DND-41 (cell line): ENCODE measurements at regions not wholly inside any gene's neighbourhood (a gene's known extent, or its start where the extent isn't known, plus 50 kb on each side); places are given as distances from the start of the nearest gene placed in this dataset.

Experiments
- ATAC-seq: fragments of 200-7000 bp; cut with Tn5 transposase; 3 replicates; pipeline ENCODE4 v1.9.1; 2021; ENCODE audit warnings: low read depth; ENCODE audit not compliant: insufficient read depth
- DNase-seq: peaks from one replicate; pipeline ENCODE4 v3.0.0-alpha.2; 2020
- H2AFZ ChIP-seq: 2 replicates; pipeline ENCODE4 v1.6.0; 2012; ENCODE audit warnings: low read depth, low read length
- H3K27ac ChIP-seq: 2 replicates; pipeline ENCODE4 v1.5.1; 2012; ENCODE audit warnings: low read length, inconsistent platforms
- H3K27me3 ChIP-seq: fragments of 200-600 bp; sonication (generic); 2 replicates; pipeline ENCODE4 v1.6.0; 2012; ENCODE audit warnings: low read length, mild to moderate bottlenecking, inconsistent platforms; ENCODE audit not compliant: insufficient read depth, poor library complexity
- H3K36me3 ChIP-seq: 2 replicates; pipeline ENCODE4 v1.5.1; 2012; ENCODE audit warnings: low read length, inconsistent platforms; ENCODE audit not compliant: insufficient read depth
- H3K4me1 ChIP-seq: 2 replicates; pipeline ENCODE4 v1.5.1; 2012; ENCODE audit warnings: mild to moderate bottlenecking, low read length; ENCODE audit not compliant: insufficient read depth
- H3K4me2 ChIP-seq: 2 replicates; pipeline ENCODE4 v1.6.0; 2012; ENCODE audit warnings: mild to moderate bottlenecking, moderate library complexity, low read length, inconsistent platforms; ENCODE audit not compliant: insufficient read depth
- H3K4me3 ChIP-seq, 2 experiments: fragments of 200-600 bp in 1 of 2; shearing (Covaris generic) in 1 of 2; 2 replicates each; pipeline ENCODE4 v1.5.1; 2012 to 2016; ENCODE audit warnings: inconsistent platforms in 2 of 2, low read length in 2 of 2, mild to moderate bottlenecking in 2 of 2, low read depth in 1 of 2, moderate library complexity in 1 of 2
- H3K79me2 ChIP-seq: 2 replicates; pipeline ENCODE4 v1.6.0; 2012; ENCODE audit warnings: low read length, inconsistent platforms; ENCODE audit not compliant: insufficient read depth
- H3K9ac ChIP-seq: 2 replicates; pipeline ENCODE4 v1.6.0; 2012; ENCODE audit warnings: low read depth, mild to moderate bottlenecking, inconsistent platforms, low read length, moderate library complexity
- H3K9me3 ChIP-seq: 2 replicates; pipeline ENCODE4 v1.5.1; 2012; ENCODE audit warnings: low read length, moderate library complexity, mild to moderate bottlenecking, inconsistent platforms; ENCODE audit not compliant: insufficient read depth, severe bottlenecking
- H4K20me1 ChIP-seq: 2 replicates; pipeline ENCODE4 v1.6.0; 2012; ENCODE audit warnings: low read length; ENCODE audit not compliant: insufficient read depth
- CTCF ChIP-seq: IDR thresholded peaks from 2 replicates; pipeline ENCODE4 v1.5.1; 2012; ENCODE audit warnings: borderline replicate concordance, low read length, moderate library complexity, mild to moderate bottlenecking; ENCODE audit not compliant: poor library complexity, severe bottlenecking; ENCODE audit errors: extremely low read depth
- EZH2 ChIP-seq: IDR thresholded peaks from 3 replicates; pipeline ENCODE4 v1.6.1; 2012; ENCODE audit warnings: borderline replicate concordance, low read depth, mild to moderate bottlenecking, moderate library complexity, low read length, inconsistent platforms; ENCODE audit not compliant: severe bottlenecking

- TF ChIP-seq EZH2 (no peak), CTCF (no peak)
- H3K9me3 ChIP-seq, result no peaks in the 10 kb centered on the region
- no peaks in the 10 kb centered on the region for H3K79me2 ChIP-seq
- H3K27ac ChIP-seq, result no peak overlapping the region
- no peaks in the 10 kb centered on the region for H3K4me1 ChIP-seq
- H3K36me3 ChIP-seq, result no peaks in the 10 kb centered on the region
- no peaks in the 10 kb centered on the region for H3K27me3 ChIP-seq
- H3K4me3 ChIP-seq, result no peak overlapping the region
- H3K4me2 ChIP-seq, result no peak overlapping the region
- no peaks in the 10 kb centered on the region for H4K20me1 ChIP-seq
- no peak overlapping the region for H3K9ac ChIP-seq
- H2AFZ ChIP-seq, result no peak overlapping the region
- ATAC-seq, result no peak
- DNase-seq, result no peak
These were observed 498.5 kb downstream of the EIPR1 start for GRCh38 chr2:2879071-2879470.

DNA sequence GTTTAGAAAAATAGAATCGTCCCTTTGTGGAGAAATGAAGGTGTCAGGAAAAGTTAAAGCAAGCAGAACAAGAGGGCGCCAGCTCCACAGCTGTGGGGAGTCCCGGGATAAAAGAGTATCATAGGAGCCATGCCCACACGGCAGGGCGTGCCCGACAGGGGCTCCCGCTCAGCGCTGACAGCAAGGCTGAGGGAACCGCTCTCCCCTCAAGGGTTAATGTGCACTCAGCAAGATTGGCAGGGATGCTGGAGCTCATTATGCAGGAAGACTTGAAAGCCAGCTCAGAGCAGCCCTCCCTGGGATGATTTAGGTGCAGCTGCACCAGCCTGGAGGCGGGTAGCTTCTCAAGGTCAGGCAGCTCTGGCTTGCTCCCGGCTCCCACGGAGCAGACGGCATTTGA lies 500.2 kb downstream of the EIPR1 start:
- no peak overlapping the region for H3K9ac ChIP-seq
- no peak for DNase-seq
- ATAC-seq, result no peak

GRCh38 chr2:2876331-2877221 lies 501.0 kb downstream of the EIPR1 start:
- Histone ChIP-seq H3K79me2 (no peaks in the 10 kb centered on the region), H3K4me3 (no peak overlapping the region), H3K27ac (no peak overlapping the region), H3K4me2 (no peak overlapping the region), H3K9ac (no peak overlapping the region), H3K9me3 (no peaks in the 10 kb centered on the region), H3K27me3 (no peaks in the 10 kb centered on the region), H3K4me1 (no peaks in the 10 kb centered on the region), H3K36me3 (no peaks in the 10 kb centered on the region), H4K20me1 (no peaks in the 10 kb centered on the region), H2AFZ (no peak overlapping the region)
- ATAC-seq (no peak), DNase-seq (no peak)
- TF ChIP-seq EZH2 (no peak), CTCF (no peak)

More for the DNA sequence above, 500.2 kb downstream of the EIPR1 start:
- Histone ChIP-seq H3K9me3 (no peaks in the 10 kb centered on the region), H3K36me3 (no peaks in the 10 kb centered on the region), H4K20me1 (no peaks in the 10 kb centered on the region), H3K4me3 (no peak overlapping the region), H3K79me2 (no peaks in the 10 kb centered on the region), H3K27me3 (no peaks in the 10 kb centered on the region), H2AFZ (no peak overlapping the region), H3K4me1 (no peaks in the 10 kb centered on the region), H3K4me2 (no peak overlapping the region), H3K27ac (no peak overlapping the region)
- TF ChIP-seq EZH2 (no peak), CTCF (no peak)
